ENCODE measurements at regions not wholly inside any gene's neighbourhood (a gene's known extent, or its start where the extent isn't known, plus 50 kb on each side); places are given as distances from the start of the nearest gene placed in this dataset.

DNA sequence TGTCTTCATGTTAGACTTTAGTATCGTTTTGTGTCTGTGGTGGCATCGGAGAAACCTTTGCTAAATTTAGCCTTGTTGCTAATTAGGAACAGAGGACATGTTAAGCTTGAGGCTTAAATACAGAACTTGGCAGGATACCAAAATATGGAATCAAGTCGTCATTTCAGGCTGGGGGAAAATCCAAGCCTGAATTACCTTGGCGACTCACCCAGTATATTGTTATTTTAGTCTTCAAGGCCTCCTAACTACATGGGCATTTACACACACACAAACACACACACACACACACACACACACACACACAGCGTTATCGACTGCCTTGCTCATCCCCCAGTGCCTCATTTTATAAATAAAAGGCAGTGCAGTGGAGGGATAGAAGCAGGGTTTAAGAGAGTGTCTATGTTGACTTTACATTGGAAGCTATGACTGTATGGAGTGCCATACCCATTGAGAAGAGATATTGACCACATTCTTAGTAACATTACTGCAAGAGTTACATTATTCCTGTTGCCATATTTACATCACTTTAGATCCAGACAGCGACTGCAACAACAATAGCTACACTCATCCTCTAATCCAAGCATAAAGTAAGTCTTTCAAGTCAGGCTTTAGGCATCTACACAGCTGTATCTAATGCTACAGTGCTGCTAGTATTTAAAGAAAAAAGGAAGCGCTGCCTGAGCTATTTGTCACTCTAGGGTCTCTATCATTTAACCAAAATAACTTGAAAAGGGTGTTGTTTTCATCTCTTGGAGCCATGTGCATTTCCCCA, 210.8 kb upstream of the SEMA6D start:
- ATAC-seq (no peak), DNase-seq (no peak)
- H3K4me3 ChIP-seq (ENCODE audit: low read length) = no peak overlapping the region
- TF ChIP-seq CTCF (conservative IDR thresholded peaks at IDR 0.05; ENCODE audit: low read depth, low read length) = no peak
- TF ChIP-seq EZH2 (IDR thresholded peaks at IDR 0.05; ENCODE audit: low read length, unreplicated experiment) = no peak
- TF ChIP-seq EZH2phosphoT487 (IDR thresholded peaks at IDR 0.05; ENCODE audit: borderline replicate concordance, low read length) = no peak
- H3K4me1 ChIP-seq (ENCODE audit: insufficient read depth, low read length) = no peaks in the 10 kb centered on the region
- H3K27me3 ChIP-seq (ENCODE audit: low read length) = no peaks in the 10 kb centered on the region
- no peaks in the 10 kb centered on the region for H3K9me3 ChIP-seq (ENCODE audit: low read length)
- no peaks in the 10 kb centered on the region for H4K20me1 ChIP-seq (ENCODE audit: low read length)
- H3K4me2 ChIP-seq (ENCODE audit: low read length) = no peak overlapping the region
- H3K9ac ChIP-seq (ENCODE audit: low read length) = no peak overlapping the region
- no peak overlapping the region for H2AFZ ChIP-seq (ENCODE audit: low read length)
- ChIA-PET CTCF (no interaction called here), POLR2A (ENCODE audit: unreplicated experiment) (no interaction called here)
- H3K9me2 ChIP-seq (replicated peaks; ENCODE audit: low read length) = no peaks in the 10 kb centered on the region
- BruUV-seq (replicated peaks) = no TSS peak
- H3F3A ChIP-seq (ENCODE audit: low read length, unreplicated experiment) = no peaks in the 10 kb centered on the region
- intact Hi-C loops (cut with micrococcal nuclease) = no loop called here
- H3K27ac ChIP-seq (ENCODE audit: low read length) = no peak overlapping the region
- H3K36me3 ChIP-seq (ENCODE audit: low read depth, low read length) = no peaks in the 10 kb centered on the region
- H3K79me2 ChIP-seq (ENCODE audit: low read length) = no peaks in the 10 kb centered on the region

DNA sequence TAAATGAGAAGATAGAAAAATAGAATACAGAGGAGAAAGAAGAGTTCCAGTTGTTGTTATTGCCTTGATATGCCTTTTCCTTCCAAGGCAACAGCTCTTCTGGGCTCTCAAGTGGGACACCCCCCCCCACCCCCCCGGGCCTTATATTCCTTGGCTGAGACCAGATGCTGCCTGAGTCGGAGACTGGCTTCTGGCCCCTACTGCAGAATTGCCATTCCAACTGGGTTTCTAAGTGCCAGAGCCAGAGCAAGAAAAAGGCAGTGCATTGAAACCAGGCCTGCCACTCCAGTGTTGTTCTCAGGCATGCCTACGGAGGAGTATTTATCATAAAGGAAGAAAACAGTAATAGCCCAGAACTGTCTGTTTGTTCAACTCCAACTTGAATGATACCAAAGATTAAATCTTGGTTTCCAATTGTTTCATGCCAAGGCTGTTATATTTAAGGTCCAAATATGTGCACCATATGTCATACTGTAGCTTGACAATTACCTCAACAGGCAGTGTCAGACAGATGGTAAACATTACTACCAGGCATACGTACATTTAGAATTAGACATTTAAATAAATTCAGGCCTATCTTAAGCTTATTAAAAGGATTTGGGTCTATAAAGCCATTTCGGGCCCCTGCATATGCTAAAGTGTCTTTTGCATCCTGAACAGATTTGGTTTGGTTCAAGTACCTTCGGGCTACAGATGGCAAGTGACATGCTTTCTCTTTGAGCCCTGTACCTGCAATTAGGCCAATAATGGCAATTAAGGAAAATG, 209.9 kb upstream of the SEMA6D start:
- intact Hi-C loops (cut with micrococcal nuclease) = no loop called here
- no peak overlapping the region for H3K9ac ChIP-seq (ENCODE audit: low read length)

More for the DNA sequence above, 209.9 kb upstream of the SEMA6D start:
- Histone ChIP-seq H3F3A (ENCODE audit: low read length, unreplicated experiment) (no peaks in the 10 kb centered on the region), H4K20me1 (ENCODE audit: low read length) (no peaks in the 10 kb centered on the region), H3K4me3 (ENCODE audit: low read length) (no peak overlapping the region), H3K4me2 (ENCODE audit: low read length) (no peak overlapping the region), H2AFZ (ENCODE audit: low read length) (no peak overlapping the region), H3K4me1 (ENCODE audit: insufficient read depth, low read length) (no peaks in the 10 kb centered on the region), H3K9me3 (ENCODE audit: low read length) (no peaks in the 10 kb centered on the region), H3K79me2 (ENCODE audit: low read length) (no peaks in the 10 kb centered on the region), H3K9me2 (replicated peaks; ENCODE audit: low read length) (no peaks in the 10 kb centered on the region), H3K27me3 (ENCODE audit: low read length) (no peaks in the 10 kb centered on the region), H3K36me3 (ENCODE audit: low read depth, low read length) (no peaks in the 10 kb centered on the region), H3K27ac (ENCODE audit: low read length) (no peak overlapping the region)
- ChIA-PET CTCF (no interaction called here), POLR2A (ENCODE audit: unreplicated experiment) (no interaction called here)
- TF ChIP-seq EZH2phosphoT487 (IDR thresholded peaks at IDR 0.05; ENCODE audit: borderline replicate concordance, low read length) (no peak), EZH2 (IDR thresholded peaks at IDR 0.05; ENCODE audit: low read length, unreplicated experiment) (no peak), CTCF (conservative IDR thresholded peaks at IDR 0.05; ENCODE audit: low read depth, low read length) (no peak)
- no peak for ATAC-seq
- no TSS peak for BruUV-seq (replicated peaks)
- DNase-seq = no peak

Data from PC-3 (cell line).